Testis (tissue), 2 donors: ENCODE measurements at regions not wholly inside any gene's neighbourhood (a gene's known extent, or its start where the extent isn't known, plus 50 kb on each side); places are given as distances from the start of the nearest gene placed in this dataset.
A peak's percentile ranks its signal among the peaks of the same experiment; 100 is the strongest.
"Not testable (repeated sequence)": the region's sequence is repeated elsewhere in the genome, so short reads cannot be mapped to it uniquely, and the experiment has no call there.

Experiments
- DNase-seq: peaks from one replicate; pipeline ENCODE4 v3.0.0-alpha.2; 2019
- H3K27ac ChIP-seq, 2 donors: fragments of 200-600 bp; sonication (generic); one replicate each; pipeline ENCODE4 v1.5.1; 2019
- H3K27me3 ChIP-seq: fragments of 200-600 bp; sonication (generic); one replicate; pipeline ENCODE4 v1.5.1; 2019
- H3K36me3 ChIP-seq: fragments of 200-600 bp; sonication (generic); one replicate; pipeline ENCODE4 v1.5.1; 2017; ENCODE audit warnings: low read depth; ENCODE audit errors: missing control alignments
- H3K4me1 ChIP-seq: fragments of 200-600 bp; sonication (generic); one replicate; pipeline ENCODE4 v1.5.1; 2019
- H3K4me3 ChIP-seq, 2 donors: fragments of 200-600 bp; sonication (generic); one replicate each; pipeline ENCODE4 v1.5.1; 2017 to 2019
- H3K9me3 ChIP-seq: fragments of 200-600 bp; sonication (generic); one replicate; pipeline ENCODE4 v1.5.1; 2017
- POLR2A ChIP-seq: fragments of 450-650 bp; IDR thresholded peaks from one replicate; pipeline ENCODE4 v1.6.1; 2017; ENCODE audit warnings: antibody characterized with exemption, mild to moderate bottlenecking, moderate library complexity
- WGBS, 2 donors: methylation state at CpG; one replicate each; pipeline ENCODE4 v1.1.5; 2018; 5-methylcytosine and 5-hydroxymethylcytosine counted together
- intact Hi-C: fragments of 100-400 bp; cut with DNase I; formaldehyde crosslinking; loops from one replicate; pipeline ENCODE4 v1.15.1; 2023; ENCODE audit warnings: low total_unique reads
- TF ChIP-seq, protein P1 (sequence below), 3 experiments: fragments of 450-650 bp in 2 of 3; fragments of 200-600 bp in 1 of 3; sonication (generic) in 1 of 3; IDR thresholded peaks; one replicate each; pipeline ENCODE4 v1.5.1; 2016 to 2019; ENCODE audit warnings: antibody characterized with exemption in 3 of 3, mild to moderate bottlenecking in 2 of 3, moderate library complexity in 1 of 3

DNA sequence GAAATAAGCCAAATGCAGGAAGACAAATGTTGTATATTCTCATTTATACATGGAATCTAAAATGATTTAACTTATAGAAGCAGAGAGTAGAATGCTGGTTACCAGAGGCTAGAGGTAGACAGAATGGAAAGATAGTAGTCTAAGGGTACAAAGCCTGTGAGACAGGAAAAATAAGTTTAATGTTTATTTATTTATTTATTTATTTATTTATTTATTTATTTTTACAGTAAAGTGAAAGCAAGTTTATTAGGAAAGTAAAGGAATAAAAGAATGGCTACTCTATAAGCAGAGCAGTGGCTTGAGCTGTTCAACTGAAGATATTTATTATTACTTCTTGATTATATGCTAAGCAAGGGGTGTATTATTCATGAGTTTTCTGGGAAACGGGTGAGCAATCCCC is 203.2 kb downstream of the LAS1L start:
- no peaks in the 10 kb centered on the region for H3K36me3 ChIP-seq
- H3K27ac ChIP-seq = no peak overlapping the region
- H3K4me3 ChIP-seq = no peak overlapping the region
- no peaks in the 10 kb centered on the region for H3K4me1 ChIP-seq
- intact Hi-C loops = no loop called here
- no peaks in the 10 kb centered on the region for H3K9me3 ChIP-seq
- no peaks in the 10 kb centered on the region for H3K27me3 ChIP-seq
- TF ChIP-seq, protein P1, sequence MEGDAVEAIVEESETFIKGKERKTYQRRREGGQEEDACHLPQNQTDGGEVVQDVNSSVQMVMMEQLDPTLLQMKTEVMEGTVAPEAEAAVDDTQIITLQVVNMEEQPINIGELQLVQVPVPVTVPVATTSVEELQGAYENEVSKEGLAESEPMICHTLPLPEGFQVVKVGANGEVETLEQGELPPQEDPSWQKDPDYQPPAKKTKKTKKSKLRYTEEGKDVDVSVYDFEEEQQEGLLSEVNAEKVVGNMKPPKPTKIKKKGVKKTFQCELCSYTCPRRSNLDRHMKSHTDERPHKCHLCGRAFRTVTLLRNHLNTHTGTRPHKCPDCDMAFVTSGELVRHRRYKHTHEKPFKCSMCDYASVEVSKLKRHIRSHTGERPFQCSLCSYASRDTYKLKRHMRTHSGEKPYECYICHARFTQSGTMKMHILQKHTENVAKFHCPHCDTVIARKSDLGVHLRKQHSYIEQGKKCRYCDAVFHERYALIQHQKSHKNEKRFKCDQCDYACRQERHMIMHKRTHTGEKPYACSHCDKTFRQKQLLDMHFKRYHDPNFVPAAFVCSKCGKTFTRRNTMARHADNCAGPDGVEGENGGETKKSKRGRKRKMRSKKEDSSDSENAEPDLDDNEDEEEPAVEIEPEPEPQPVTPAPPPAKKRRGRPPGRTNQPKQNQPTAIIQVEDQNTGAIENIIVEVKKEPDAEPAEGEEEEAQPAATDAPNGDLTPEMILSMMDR (IDR thresholded peaks at IDR 0.05) = no peak
- TF ChIP-seq POLR2A = no peak
- DNase-seq = no peak
- 64 to 82% methylated on average over 1 of the region's 1 CpG for WGBS, 2 donors

DNA sequence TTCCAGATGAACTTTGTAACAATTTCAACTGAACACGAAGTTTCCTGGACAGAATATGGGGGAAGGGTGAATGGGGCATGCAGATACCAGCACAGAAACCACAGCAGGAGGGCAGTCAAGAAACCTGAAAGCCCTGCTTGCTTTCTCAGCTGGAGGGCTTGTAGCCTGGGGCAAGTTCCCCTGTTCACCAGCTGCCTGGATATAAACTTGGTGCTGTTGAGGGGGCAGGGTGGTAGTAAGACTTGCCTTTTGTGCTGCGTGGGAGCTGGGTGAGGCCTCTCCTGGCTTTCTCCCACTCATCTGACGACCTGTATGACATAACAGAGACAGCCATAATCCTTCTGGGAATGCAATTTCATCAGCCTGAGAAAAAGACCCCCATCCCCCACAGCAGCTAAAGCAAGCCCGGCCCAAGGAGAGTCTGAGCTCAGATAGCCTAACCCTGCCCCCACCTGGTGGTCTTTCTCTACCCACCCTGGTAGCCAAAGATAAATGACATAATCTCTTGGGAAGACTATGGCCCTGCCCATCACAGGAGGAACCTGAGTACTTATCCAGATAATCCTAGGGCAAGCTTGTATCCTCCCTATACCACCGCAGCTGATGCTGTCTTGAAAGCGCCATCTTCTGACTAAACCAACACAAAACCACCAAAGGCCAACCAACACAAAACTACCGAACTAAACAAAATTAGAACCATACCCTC is 234.3 kb downstream of the LAS1L start:
- no peaks in the 10 kb centered on the region for H3K9me3 ChIP-seq
- H3K4me1 ChIP-seq = no peaks in the 10 kb centered on the region
- H3K36me3 ChIP-seq = no peaks in the 10 kb centered on the region
- peak; percentile 13 for DNase-seq
- no peaks in the 10 kb centered on the region for H3K27me3 ChIP-seq
- intact Hi-C loops = no loop called here
- no peak overlapping the region for H3K27ac ChIP-seq
- no peak overlapping the region for H3K4me3 ChIP-seq
- WGBS, 2 donors = 23 to 32% methylated on average over 4 to 7 of the region's 7 CpGs
- no peak for TF ChIP-seq POLR2A
- TF ChIP-seq, protein P1 (IDR thresholded peaks at IDR 0.05) = no peak

DNA sequence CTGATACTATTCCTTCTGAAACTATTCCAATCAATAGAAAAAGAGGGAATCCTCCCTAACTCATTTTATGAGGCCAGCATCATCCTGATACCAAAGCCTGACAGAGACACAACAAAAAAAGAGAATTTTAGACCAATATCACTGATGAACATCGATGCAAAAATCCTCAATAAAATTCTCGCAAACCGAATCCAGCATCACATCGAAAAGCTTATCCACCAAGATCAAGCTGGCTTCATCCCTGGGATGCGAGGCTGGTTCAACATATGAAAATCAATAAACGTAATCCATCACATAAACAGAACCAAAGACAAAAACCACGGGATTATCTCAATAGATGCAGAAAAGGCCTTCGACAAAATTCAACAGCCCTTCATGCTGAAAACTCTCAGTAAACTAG is 251.7 kb downstream of the LAS1L start:
- H3K27ac ChIP-seq, H3K9me3 ChIP-seq, H3K4me1 ChIP-seq, H3K36me3 ChIP-seq, intact Hi-C loops, DNase-seq, H3K4me3 ChIP-seq, H3K27me3 ChIP-seq: not testable (repeated sequence)
- WGBS, 2 donors = 57 to 77% methylated on average over 8 of the region's 8 CpGs

DNA sequence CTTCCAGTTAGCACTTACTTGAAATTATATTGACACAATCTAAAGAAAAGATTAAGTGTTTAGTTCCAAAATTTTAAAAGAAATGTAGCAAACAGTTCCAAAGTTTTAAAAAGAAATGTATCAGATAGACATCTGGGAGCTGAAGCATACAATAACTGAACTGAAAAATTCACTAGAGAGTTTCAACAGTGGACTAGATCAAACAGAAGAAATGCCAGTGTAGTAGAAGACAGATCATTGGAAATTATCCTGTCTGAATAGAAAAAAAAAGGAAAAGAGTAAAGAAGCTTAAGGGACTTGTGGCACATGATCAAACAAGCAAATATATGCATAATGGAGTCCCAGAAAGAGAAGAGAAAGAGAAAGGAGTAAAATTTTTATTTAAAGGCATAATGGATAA is 261.4 kb downstream of the LAS1L start:
- intact Hi-C loops = no loop called here
- Histone ChIP-seq H3K9me3 (no peaks in the 10 kb centered on the region), H3K4me3 (no peak overlapping the region), H3K27me3 (no peaks in the 10 kb centered on the region), H3K4me1 (no peaks in the 10 kb centered on the region), H3K27ac (no peak overlapping the region), H3K36me3 (no peaks in the 10 kb centered on the region)
- TF ChIP-seq, protein P1 (IDR thresholded peaks at IDR 0.05) = no peak
- no peak for DNase-seq

DNA sequence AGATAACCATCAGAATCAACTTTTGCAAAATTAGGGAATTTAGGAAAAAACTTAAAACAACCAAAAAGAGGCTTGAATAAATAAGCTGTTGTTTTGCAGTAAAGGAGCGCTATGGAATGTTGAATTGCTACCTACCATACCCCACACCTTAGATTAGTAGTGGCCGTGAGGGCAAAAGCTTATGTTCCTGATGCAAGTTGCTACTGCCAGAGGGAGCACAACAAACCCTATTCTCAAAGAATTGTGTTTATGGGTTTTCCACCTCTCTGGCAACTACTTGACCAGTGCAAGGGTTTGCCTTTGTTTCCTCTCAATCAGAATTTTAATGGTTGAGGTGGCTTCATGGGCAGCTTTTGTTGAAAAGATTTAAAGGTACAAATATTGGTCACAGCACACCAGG is 268.1 kb downstream of the LAS1L start:
- no peaks in the 10 kb centered on the region for H3K27me3 ChIP-seq
- WGBS, 2 donors = 71 to 80% methylated on average over 2 of the region's 2 CpGs
- intact Hi-C loops = no loop called here
- TF ChIP-seq POLR2A = no peak
- TF ChIP-seq, protein P1 (IDR thresholded peaks at IDR 0.05) = no peak
- no peak overlapping the region for H3K4me3 ChIP-seq
- no peaks in the 10 kb centered on the region for H3K9me3 ChIP-seq
- no peaks in the 10 kb centered on the region for H3K36me3 ChIP-seq
- DNase-seq = no peak
- no peak overlapping the region for H3K27ac ChIP-seq
- no peaks in the 10 kb centered on the region for H3K4me1 ChIP-seq
